Upper lobe of left lung (tissue), 6 donors: ENCODE measurements at regions not wholly inside any gene's neighbourhood (a gene's known extent, or its start where the extent isn't known, plus 50 kb on each side); places are given as distances from the start of the nearest gene placed in this dataset.

Source experiments
- ATAC-seq, 2 donors: fragments of 200-7000 bp; cut with Tn5 transposase; one replicate each; pipeline ENCODE4 v1.9.1; 2022; ENCODE audit warnings: mild to moderate bottlenecking in 2 of 2, moderate library complexity in 2 of 2; ENCODE audit not compliant: low FRiP score in 2 of 2
- DNase-seq, 2 donors: peaks; one replicate each; pipeline ENCODE4 v3.0.0-alpha.2; 2019 to 2020
- H3K27ac ChIP-seq, 4 donors: fragments of 200-600 bp; sonication (generic); one replicate each; pipeline ENCODE4 v1.5.1; 2016 to 2019
- H3K27me3 ChIP-seq, 4 donors: fragments of 200-600 bp; sonication (generic); one replicate each; pipeline ENCODE4 v1.5.1; 2017 to 2019
- H3K36me3 ChIP-seq, 4 donors: fragments of 200-600 bp; sonication (generic); one replicate each; pipeline ENCODE4 v1.5.1; 2016 to 2019
- H3K4me1 ChIP-seq, 4 donors: fragments of 200-600 bp; sonication (generic); one replicate each; pipeline ENCODE4 v1.5.1; 2018 to 2019
- H3K4me3 ChIP-seq, 4 donors: fragments of 200-600 bp; sonication (generic); one replicate each; pipeline ENCODE4 v1.5.1; 2017 to 2019; ENCODE audit warnings: mild to moderate bottlenecking in 2 of 4, moderate library complexity in 1 of 4
- H3K9me3 ChIP-seq, 4 donors: fragments of 200-600 bp; sonication (generic); one replicate each; pipeline ENCODE4 v1.5.1; 2018 to 2019
- EP300 ChIP-seq, 4 donors: sonication (generic); formaldehyde crosslinking; IDR thresholded peaks; one replicate each; pipeline ENCODE4 v1.5.1; 2017; ENCODE audit warnings: antibody characterized with exemption in 4 of 4, control low read depth in 2 of 4
- POLR2A ChIP-seq, 4 donors: fragments of 450-650 bp; IDR thresholded peaks; one replicate each; pipeline ENCODE4 v1.5.1; 2016 to 2017; ENCODE audit warnings: antibody characterized with exemption in 4 of 4, mild to moderate bottlenecking in 2 of 4
- POLR2AphosphoS5 ChIP-seq, 2 donors: sonication (generic); formaldehyde crosslinking; IDR thresholded peaks; one replicate each; pipeline ENCODE4 v1.5.1; 2017; ENCODE audit warnings: antibody characterized with exemption in 2 of 2
- WGBS, 2 donors: methylation state at CpG; one replicate each; pipeline ENCODE4 v1.1.5; 2017 to 2018; 5-methylcytosine and 5-hydroxymethylcytosine counted together
- TF ChIP-seq, protein P1 (sequence below), 6 experiments: fragments of 450-650 bp in 4 of 6; fragments of 200-600 bp in 2 of 6; sonication (generic) in 2 of 6; IDR thresholded peaks; one replicate each; pipeline ENCODE4 v1.5.1; 2016 to 2019; ENCODE audit warnings: antibody characterized with exemption in 6 of 6
- donor health status: DM: no; HTN: no; CAD: no; lungs with moderate emphysema.
- donor health status: DM: no; HTN: yes; CAD: no; lungs with severe emphysema.

DNA sequence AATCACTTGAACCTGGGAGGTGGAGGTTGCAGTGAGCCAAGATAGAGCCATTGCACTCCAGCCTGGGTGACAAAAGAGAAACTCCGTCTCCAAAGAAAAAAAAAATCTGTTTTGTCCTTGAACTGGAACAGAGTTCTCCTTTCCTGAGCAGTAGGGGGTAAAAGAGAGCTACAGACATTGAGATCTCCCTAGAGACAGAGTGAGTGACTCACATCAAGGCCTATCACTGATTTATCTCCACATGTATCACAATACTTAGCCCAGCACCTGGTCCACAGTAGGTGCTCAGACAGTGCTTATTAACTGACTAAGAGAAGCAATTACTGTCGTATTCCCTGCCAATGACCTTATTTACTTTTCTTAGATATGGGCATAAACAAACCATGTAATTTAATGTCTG lies 354.1 kb upstream of the C1orf87 start:
- Histone ChIP-seq H3K27me3 (no peaks in the 10 kb centered on the region), H3K36me3 (no peaks in the 10 kb centered on the region), H3K4me3 (no peak overlapping the region), H3K9me3 (no peaks in the 10 kb centered on the region), H3K4me1 (no peaks in the 10 kb centered on the region), H3K27ac (no peak overlapping the region)
- TF ChIP-seq POLR2A (IDR thresholded peaks at IDR 0.05) (no peak), EP300 (IDR thresholded peaks at IDR 0.05) (no peak), POLR2AphosphoS5 (IDR thresholded peaks at IDR 0.05) (no peak)
- TF ChIP-seq, protein P1, sequence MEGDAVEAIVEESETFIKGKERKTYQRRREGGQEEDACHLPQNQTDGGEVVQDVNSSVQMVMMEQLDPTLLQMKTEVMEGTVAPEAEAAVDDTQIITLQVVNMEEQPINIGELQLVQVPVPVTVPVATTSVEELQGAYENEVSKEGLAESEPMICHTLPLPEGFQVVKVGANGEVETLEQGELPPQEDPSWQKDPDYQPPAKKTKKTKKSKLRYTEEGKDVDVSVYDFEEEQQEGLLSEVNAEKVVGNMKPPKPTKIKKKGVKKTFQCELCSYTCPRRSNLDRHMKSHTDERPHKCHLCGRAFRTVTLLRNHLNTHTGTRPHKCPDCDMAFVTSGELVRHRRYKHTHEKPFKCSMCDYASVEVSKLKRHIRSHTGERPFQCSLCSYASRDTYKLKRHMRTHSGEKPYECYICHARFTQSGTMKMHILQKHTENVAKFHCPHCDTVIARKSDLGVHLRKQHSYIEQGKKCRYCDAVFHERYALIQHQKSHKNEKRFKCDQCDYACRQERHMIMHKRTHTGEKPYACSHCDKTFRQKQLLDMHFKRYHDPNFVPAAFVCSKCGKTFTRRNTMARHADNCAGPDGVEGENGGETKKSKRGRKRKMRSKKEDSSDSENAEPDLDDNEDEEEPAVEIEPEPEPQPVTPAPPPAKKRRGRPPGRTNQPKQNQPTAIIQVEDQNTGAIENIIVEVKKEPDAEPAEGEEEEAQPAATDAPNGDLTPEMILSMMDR (IDR thresholded peaks at IDR 0.05): no peak
- no peak for DNase-seq
- ATAC-seq: no peak
- 71 to 88% methylated on average over 2 of the region's 2 CpGs for WGBS, 2 donors

DNA sequence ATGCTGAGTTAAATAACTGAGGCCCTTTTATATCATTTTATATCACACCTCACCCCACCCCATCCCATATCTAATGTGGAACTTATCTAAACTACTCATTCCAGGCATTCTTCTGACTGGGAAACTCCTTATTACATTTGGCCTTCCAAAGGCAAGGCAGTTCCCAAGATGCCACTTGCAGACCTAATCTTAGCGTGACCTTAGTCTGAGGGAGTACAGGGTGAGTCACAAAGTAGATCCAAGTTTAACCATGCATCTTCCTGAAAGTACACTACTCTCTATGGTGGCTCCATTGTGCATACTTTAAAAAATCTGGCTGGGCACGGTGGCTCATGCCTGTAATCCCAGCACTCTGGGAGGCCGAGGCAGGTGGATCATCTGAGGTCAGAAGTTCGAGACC lies 353.6 kb upstream of the C1orf87 start:
- WGBS, 2 donors: 80 to 86% methylated on average over 4 of the region's 4 CpGs
- no peaks in the 10 kb centered on the region for H3K27me3 ChIP-seq
- H3K9me3 ChIP-seq: no peaks in the 10 kb centered on the region
- no peaks in the 10 kb centered on the region for H3K4me1 ChIP-seq
- no peaks in the 10 kb centered on the region for H3K36me3 ChIP-seq
- no peak for ATAC-seq
- no peak for DNase-seq
- H3K27ac ChIP-seq: no peak overlapping the region
- no peak overlapping the region for H3K4me3 ChIP-seq
- TF ChIP-seq POLR2A (IDR thresholded peaks at IDR 0.05) (no peak), EP300 (IDR thresholded peaks at IDR 0.05) (no peak), POLR2AphosphoS5 (IDR thresholded peaks at IDR 0.05) (no peak)
- TF ChIP-seq, protein P1 (IDR thresholded peaks at IDR 0.05): no peak

DNA sequence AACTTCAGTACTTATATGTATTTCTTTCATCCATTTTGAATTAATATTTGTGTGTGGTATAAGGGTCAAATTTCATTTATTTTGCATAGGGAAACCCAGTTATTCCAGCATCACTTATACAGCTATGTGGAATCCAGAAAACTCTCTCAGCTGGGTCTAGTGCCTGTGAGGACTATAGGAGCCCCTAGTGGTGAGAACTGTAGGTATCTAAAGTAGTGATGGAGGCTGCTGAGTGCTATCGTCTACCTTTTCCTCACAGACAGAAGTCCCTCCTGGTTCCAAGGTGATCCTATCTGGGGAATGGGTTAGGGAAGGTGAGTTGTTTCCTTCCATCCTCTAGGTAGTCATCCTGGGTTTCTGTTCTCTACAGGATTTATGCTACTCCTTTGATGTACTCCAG lies 352.0 kb upstream of the C1orf87 start:
- TF ChIP-seq POLR2AphosphoS5 (IDR thresholded peaks at IDR 0.05) (no peak), EP300 (IDR thresholded peaks at IDR 0.05) (no peak), POLR2A (IDR thresholded peaks at IDR 0.05) (no peak)
- TF ChIP-seq, protein P1 (IDR thresholded peaks at IDR 0.05): no peak
- Histone ChIP-seq H3K36me3 (no peaks in the 10 kb centered on the region), H3K4me1 (no peaks in the 10 kb centered on the region), H3K27me3 (no peaks in the 10 kb centered on the region), H3K9me3 (no peaks in the 10 kb centered on the region), H3K27ac (no peak overlapping the region), H3K4me3 (no peak overlapping the region)
- ATAC-seq (no peak), DNase-seq (no peak)
- 63 to 88% methylated on average over 1 of the region's 1 CpG for WGBS, 2 donors

DNA sequence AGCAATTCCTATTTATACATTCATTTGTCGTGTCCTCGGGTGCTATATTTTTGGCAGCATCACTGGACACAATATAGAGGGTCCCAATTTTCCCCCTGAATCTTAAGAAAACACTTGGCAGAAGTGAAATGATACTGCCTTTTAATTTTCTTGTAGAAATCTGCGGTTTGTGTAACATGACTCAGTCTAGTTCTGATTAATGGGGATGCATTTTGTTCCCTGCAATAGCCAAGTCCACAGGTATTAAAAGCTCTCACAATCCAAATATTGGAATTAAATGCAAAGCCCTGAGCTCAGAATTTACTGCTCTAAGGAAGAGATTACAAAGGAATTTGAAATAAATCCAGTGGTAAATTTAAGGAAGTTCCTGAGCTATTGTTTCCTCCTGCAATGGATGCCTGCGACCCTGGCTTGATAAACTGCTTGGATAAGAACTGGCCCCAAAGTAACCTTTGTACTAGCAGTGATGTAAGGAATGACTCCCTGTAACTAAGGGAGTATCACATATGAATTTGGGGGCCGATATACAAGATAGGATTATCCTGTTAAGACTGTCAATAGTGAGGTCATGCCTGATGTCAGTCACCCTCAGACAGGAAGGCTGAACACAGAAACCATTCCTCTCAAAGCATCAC lies 349.7 kb upstream of the C1orf87 start:
- H3K27ac ChIP-seq: no peak overlapping the region
- H3K36me3 ChIP-seq: no peaks in the 10 kb centered on the region
- H3K27me3 ChIP-seq: no peaks in the 10 kb centered on the region
- ATAC-seq: no peak
- no peak for DNase-seq
- H3K4me3 ChIP-seq: no peak overlapping the region
- 44 to 50% methylated on average over 5 of the region's 5 CpGs for WGBS, 2 donors
- TF ChIP-seq EP300 (IDR thresholded peaks at IDR 0.05) (no peak), POLR2A (IDR thresholded peaks at IDR 0.05) (no peak), POLR2AphosphoS5 (IDR thresholded peaks at IDR 0.05) (no peak)
- TF ChIP-seq, protein P1 (IDR thresholded peaks at IDR 0.05): no peak
- no peaks in the 10 kb centered on the region for H3K4me1 ChIP-seq
- no peaks in the 10 kb centered on the region for H3K9me3 ChIP-seq

DNA sequence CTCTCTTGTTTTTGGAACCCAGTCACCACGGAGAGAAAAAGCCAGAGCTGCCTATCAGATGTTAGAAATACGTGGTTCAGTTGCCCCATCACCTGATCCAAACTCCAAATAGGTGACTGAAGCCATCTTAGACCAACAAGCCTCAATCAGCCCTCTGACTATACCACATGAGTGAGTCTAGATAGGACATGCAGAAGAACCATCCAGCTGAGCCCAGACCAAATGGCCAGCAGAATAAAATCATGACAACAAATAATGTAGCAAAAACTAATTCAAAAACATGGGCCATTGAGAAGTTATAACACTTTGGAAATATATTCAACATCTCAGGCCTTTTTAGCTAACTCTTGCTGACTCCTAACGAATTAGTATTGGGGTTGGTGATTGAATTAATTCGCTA lies 348.4 kb upstream of the C1orf87 start:
- no peak for ATAC-seq
- whole genome bisulfite sequencing, 2 donors: 80 to 84% methylated on average over 4 of the region's 4 CpGs

More for the DNA sequence above, 348.4 kb upstream of the C1orf87 start:
- Histone ChIP-seq H3K27me3 (no peaks in the 10 kb centered on the region), H3K4me3 (no peak overlapping the region), H3K27ac (no peak overlapping the region), H3K9me3 (no peaks in the 10 kb centered on the region), H3K4me1 (no peaks in the 10 kb centered on the region), H3K36me3 (no peaks in the 10 kb centered on the region)
- no peak for TF ChIP-seq POLR2AphosphoS5 (IDR thresholded peaks at IDR 0.05)
- TF ChIP-seq, protein P1 (IDR thresholded peaks at IDR 0.05): no peak
- no peak for TF ChIP-seq EP300 (IDR thresholded peaks at IDR 0.05)
- DNase-seq: no peak
